Mesendoderm (in vitro differentiated cells): ENCODE measurements at regions not wholly inside any gene's neighbourhood (a gene's known extent, or its start where the extent isn't known, plus 50 kb on each side); places are given as distances from the start of the nearest gene placed in this dataset.

ENCODE experiments used
- DNase-seq: peaks from one replicate; pipeline ENCODE4 v3.0.0; 2013
- H2AK5ac ChIP-seq: 2 replicates; pipeline ENCODE4 v1.6.1; 2013; ENCODE audit warnings: low read length, inconsistent platforms
- H2BK120ac ChIP-seq: 2 replicates; pipeline ENCODE4 v1.6.1; 2013; ENCODE audit warnings: low read depth, mild to moderate bottlenecking, low read length, moderate library complexity, mixed read lengths
- H2BK15ac ChIP-seq: replicated peaks from 2 replicates; pipeline ENCODE4 v1.6.1; 2013; ENCODE audit warnings: low read depth, mild to moderate bottlenecking, moderate library complexity
- H2BK5ac ChIP-seq: 2 replicates; pipeline ENCODE4 v1.6.1; 2013; ENCODE audit warnings: low read length, inconsistent platforms
- H3K18ac ChIP-seq: 2 replicates; pipeline ENCODE4 v1.6.1; 2013; ENCODE audit warnings: mild to moderate bottlenecking, low read length, mixed read lengths
- H3K23ac ChIP-seq: one replicate; pipeline ENCODE4 v1.6.1; 2013; ENCODE audit warnings: low read length
- H3K27ac ChIP-seq: 2 replicates; pipeline ENCODE4 v1.5.1; 2013; ENCODE audit warnings: low read depth, mild to moderate bottlenecking, inconsistent platforms, low read length, moderate library complexity
- H3K27me3 ChIP-seq: 2 replicates; pipeline ENCODE4 v1.6.1; 2013; ENCODE audit warnings: low read length, control low read depth, mild to moderate bottlenecking, inconsistent platforms; ENCODE audit not compliant: insufficient read depth, poor library complexity
- H3K36me3 ChIP-seq: 2 replicates; pipeline ENCODE4 v1.6.1; 2013; ENCODE audit warnings: low read length, inconsistent platforms; ENCODE audit not compliant: control insufficient read depth, insufficient read depth
- H3K4ac ChIP-seq: one replicate; pipeline ENCODE4 v1.6.1; 2013; ENCODE audit warnings: low read depth, mild to moderate bottlenecking, low read length, moderate library complexity
- H3K4me1 ChIP-seq: 2 replicates; pipeline ENCODE4 v1.6.1; 2013; ENCODE audit warnings: low read depth, low read length, inconsistent platforms; ENCODE audit not compliant: control insufficient read depth
- H3K4me2 ChIP-seq: 2 replicates; pipeline ENCODE4 v1.6.1; 2013; ENCODE audit warnings: low read length
- H3K4me3 ChIP-seq: 2 replicates; pipeline ENCODE4 v1.5.1; 2013; ENCODE audit warnings: mild to moderate bottlenecking, low read length
- H3K56ac ChIP-seq: one replicate; pipeline ENCODE4 v1.6.1; 2013; ENCODE audit warnings: low read length
- H3K79me1 ChIP-seq: 2 replicates; pipeline ENCODE4 v1.6.1; 2013; ENCODE audit warnings: low read length, inconsistent platforms
- H3K79me2 ChIP-seq: 2 replicates; pipeline ENCODE4 v1.6.1; 2013; ENCODE audit warnings: mild to moderate bottlenecking, low read length; ENCODE audit not compliant: control insufficient read depth, insufficient read depth
- H3K9ac ChIP-seq: 2 replicates; pipeline ENCODE4 v1.6.1; 2013; ENCODE audit warnings: low read length, inconsistent platforms
- H4K5ac ChIP-seq: one replicate; pipeline ENCODE4 v1.6.1; 2013; ENCODE audit warnings: low read length
- H4K8ac ChIP-seq: one replicate; pipeline ENCODE4 v1.6.1; 2013; ENCODE audit warnings: low read depth, mild to moderate bottlenecking, control low read depth, low read length, moderate library complexity
- WGBS: extraction: QIAGEN DNeasy Blood & Tissue Kit; methylation state at CpG from one replicate; pipeline ENCODE4 v1.1.7; 2013; ENCODE audit warnings: low lambda C conversion rate, missing lambda C conversion rate; ENCODE audit not compliant: insufficient coverage; ENCODE audit errors: extremely low coverage; 5-methylcytosine and 5-hydroxymethylcytosine counted together

GRCh38 chr6:85795945-85796344 lies 153.3 kb upstream of the SYNCRIP start:
- Histone ChIP-seq H3K79me1 (no peaks in the 10 kb centered on the region), H2AK5ac (no peak overlapping the region), H3K9ac (no peak overlapping the region), H2BK5ac (no peak overlapping the region), H3K4me3 (no peak overlapping the region), H3K79me2 (no peaks in the 10 kb centered on the region), H3K27ac (no peak overlapping the region), H3K4me2 (no peak overlapping the region), H4K5ac (no peak overlapping the region), H3K36me3 (no peaks in the 10 kb centered on the region), H2BK120ac (no peak overlapping the region), H3K27me3 (no peaks in the 10 kb centered on the region), H2BK15ac (no peak overlapping the region), H3K18ac (no peak overlapping the region), H3K4me1 (no peaks in the 10 kb centered on the region), H4K8ac (no peak overlapping the region), H3K56ac (no peak overlapping the region), H3K4ac (no peak overlapping the region), H3K23ac (no peak overlapping the region)
- no peak for DNase-seq

GRCh38 chr6:85792254-85792653 lies 149.6 kb upstream of the SYNCRIP start:
- Histone ChIP-seq H3K36me3 (no peaks in the 10 kb centered on the region), H3K56ac (no peak overlapping the region), H2BK5ac (no peak overlapping the region), H2BK120ac (no peak overlapping the region), H3K4me2 (no peak overlapping the region), H3K4me3 (no peak overlapping the region), H3K79me1 (no peaks in the 10 kb centered on the region), H3K4ac (no peak overlapping the region), H3K9ac (no peak overlapping the region), H2AK5ac (no peak overlapping the region), H3K23ac (no peak overlapping the region), H3K27ac (no peak overlapping the region), H3K4me1 (no peaks in the 10 kb centered on the region), H4K8ac (no peak overlapping the region), H2BK15ac (no peak overlapping the region), H4K5ac (no peak overlapping the region), H3K27me3 (no peaks in the 10 kb centered on the region), H3K79me2 (no peaks in the 10 kb centered on the region), H3K18ac (no peak overlapping the region)
- WGBS: no CpG with 5 or more reads among the region's 1 CpG
- DNase-seq: peak; percentile 11

- Histone ChIP-seq H2BK15ac (no peak overlapping the region), H3K9ac (no peak overlapping the region), H3K4me2 (no peak overlapping the region), H3K23ac (no peak overlapping the region), H3K4ac (no peak overlapping the region), H3K36me3 (no peaks in the 10 kb centered on the region), H3K4me1 (peaks cover 3% of the 10 kb centered on the region), H3K27ac (no peak overlapping the region), H4K5ac (no peak overlapping the region), H3K18ac (no peak overlapping the region), H3K56ac (no peak overlapping the region), H3K4me3 (no peak overlapping the region), H4K8ac (no peak overlapping the region), H2BK5ac (no peak overlapping the region), H3K79me2 (no peaks in the 10 kb centered on the region), H3K79me1 (no peaks in the 10 kb centered on the region), H2BK120ac (no peak overlapping the region), H2AK5ac (no peak overlapping the region), H3K27me3 (no peaks in the 10 kb centered on the region)
- no CpG with 5 or more reads among the region's 4 CpGs for WGBS
- DNase-seq: no peak
Observed at GRCh38 chr6:85775883-85776282, 133.2 kb upstream of the SYNCRIP start.

- Histone ChIP-seq H2BK120ac (no peak overlapping the region), H3K27me3 (no peaks in the 10 kb centered on the region), H4K8ac (no peak overlapping the region), H3K4ac (no peak overlapping the region), H3K23ac (no peak overlapping the region), H3K4me1 (peaks cover 3% of the 10 kb centered on the region), H3K56ac (no peak overlapping the region), H3K4me3 (no peak overlapping the region), H3K9ac (no peak overlapping the region), H3K18ac (no peak overlapping the region), H3K79me2 (no peaks in the 10 kb centered on the region), H2AK5ac (no peak overlapping the region), H3K36me3 (no peaks in the 10 kb centered on the region), H4K5ac (no peak overlapping the region), H3K4me2 (no peak overlapping the region), H3K27ac (no peak overlapping the region), H2BK5ac (no peak overlapping the region), H2BK15ac (no peak overlapping the region), H3K79me1 (no peaks in the 10 kb centered on the region)
- no peak for DNase-seq
- no CpG with 5 or more reads among the region's 2 CpGs for WGBS
Observed at GRCh38 chr6:85772641-85773040, 130.0 kb upstream of the SYNCRIP start.

GRCh38 chr6:85771925-85772430 lies 129.3 kb upstream of the SYNCRIP start:
- no peak overlapping the region for H3K18ac ChIP-seq
- no peaks in the 10 kb centered on the region for H3K79me2 ChIP-seq
- no peaks in the 10 kb centered on the region for H3K36me3 ChIP-seq
- H3K79me1 ChIP-seq: no peaks in the 10 kb centered on the region
- no peak overlapping the region for H2BK5ac ChIP-seq
- H3K4me3 ChIP-seq: no peak overlapping the region
- no peaks in the 10 kb centered on the region for H3K27me3 ChIP-seq
- no peak overlapping the region for H4K5ac ChIP-seq
- no peak overlapping the region for H3K27ac ChIP-seq
- no CpG with 5 or more reads among the region's 3 CpGs for WGBS
- no peak for DNase-seq
- peaks cover 3% of the 10 kb centered on the region for H3K4me1 ChIP-seq
- no peak overlapping the region for H3K56ac ChIP-seq
- H3K4me2 ChIP-seq: no peak overlapping the region
- H3K23ac ChIP-seq: no peak overlapping the region
- H2BK120ac ChIP-seq: no peak overlapping the region
- no peak overlapping the region for H2BK15ac ChIP-seq
- H3K9ac ChIP-seq: no peak overlapping the region
- no peak overlapping the region for H3K4ac ChIP-seq
- no peak overlapping the region for H2AK5ac ChIP-seq
- no peak overlapping the region for H4K8ac ChIP-seq

- DNase-seq: no peak
- Histone ChIP-seq H3K4me3 (no peak overlapping the region), H3K9ac (no peak overlapping the region), H3K4me1 (peaks cover 3% of the 10 kb centered on the region), H3K23ac (no peak overlapping the region), H3K36me3 (no peaks in the 10 kb centered on the region), H3K27ac (no peak overlapping the region), H2BK5ac (no peak overlapping the region), H2BK120ac (no peak overlapping the region), H3K56ac (no peak overlapping the region), H4K5ac (no peak overlapping the region), H3K27me3 (no peaks in the 10 kb centered on the region), H4K8ac (no peak overlapping the region), H3K4me2 (no peak overlapping the region), H3K79me1 (no peaks in the 10 kb centered on the region), H3K4ac (no peak overlapping the region), H2BK15ac (no peak overlapping the region), H2AK5ac (no peak overlapping the region), H3K18ac (no peak overlapping the region), H3K79me2 (no peaks in the 10 kb centered on the region)
- no CpG with 5 or more reads among the region's 2 CpGs for WGBS
Observed at GRCh38 chr6:85771455-85771854, 128.8 kb upstream of the SYNCRIP start.
